Fibroblast of lung (primary cell): ENCODE measurements at regions not wholly inside any gene's neighbourhood (a gene's known extent, or its start where the extent isn't known, plus 50 kb on each side); places are given as distances from the start of the nearest gene placed in this dataset.

Source experiments
- DNase-seq, 2 donors: peaks; one replicate each; pipeline versions ENCODE4 v3.0.0 to v3.0.0-alpha.2; 2010; ENCODE audit warnings: low read depth in 2 of 2
- H2AFZ ChIP-seq: 2 replicates; pipeline ENCODE4 v1.5.1; 2012; ENCODE audit warnings: low read length, control low read depth, inconsistent platforms
- H3K27ac ChIP-seq: 2 replicates; pipeline ENCODE4 v1.5.1; 2011; ENCODE audit warnings: low read length, control low read depth; ENCODE audit not compliant: insufficient read depth
- H3K27me3 ChIP-seq: 2 replicates; pipeline ENCODE4 v1.5.1; 2011; ENCODE audit warnings: mild to moderate bottlenecking, low read length; ENCODE audit not compliant: control insufficient read depth, insufficient read depth
- H3K36me3 ChIP-seq: 2 replicates; pipeline ENCODE4 v1.5.1; 2011; ENCODE audit warnings: low read length; ENCODE audit not compliant: control insufficient read depth, insufficient read depth
- H3K4me1 ChIP-seq: 2 replicates; pipeline ENCODE4 v1.5.1; 2011; ENCODE audit warnings: low read length; ENCODE audit not compliant: control insufficient read depth, insufficient read depth; ENCODE audit errors: extremely low read depth
- H3K4me2 ChIP-seq: 2 replicates; pipeline ENCODE4 v1.5.1; 2011; ENCODE audit warnings: low read length, control low read depth; ENCODE audit not compliant: insufficient read depth; ENCODE audit errors: extremely low read depth
- H3K4me3 ChIP-seq, 4 experiments: fragments of 200-600 bp in 1 of 4; sonication (generic) in 1 of 4; replicated peaks in 1 of 4; 2 replicates each; pipeline ENCODE4 v1.5.1; 2011 to 2016; ENCODE audit warnings: low read length in 4 of 4, low read depth in 3 of 4, mild to moderate bottlenecking in 3 of 4, control low read depth in 2 of 4, inconsistent platforms in 1 of 4, mixed read lengths in 1 of 4; ENCODE audit not compliant: insufficient read depth in 1 of 4; ENCODE audit errors: control extremely low read depth in 1 of 4
- H3K79me2 ChIP-seq: 2 replicates; pipeline ENCODE4 v1.5.1; 2012; ENCODE audit warnings: mild to moderate bottlenecking, low read length, inconsistent platforms; ENCODE audit not compliant: control insufficient read depth, insufficient read depth
- H3K9ac ChIP-seq: 2 replicates; pipeline ENCODE4 v1.5.1; 2011; ENCODE audit warnings: mild to moderate bottlenecking, low read length, control low read depth; ENCODE audit not compliant: insufficient read depth
- H3K9me3 ChIP-seq: 2 replicates; pipeline ENCODE4 v1.5.1; 2012; ENCODE audit warnings: low read depth, low read length; ENCODE audit not compliant: control insufficient read depth, insufficient read depth
- H4K20me1 ChIP-seq: 2 replicates; pipeline ENCODE4 v1.5.1; 2011; ENCODE audit warnings: low read length; ENCODE audit not compliant: control insufficient read depth, insufficient read depth; ENCODE audit errors: extremely low read depth
- EZH2 ChIP-seq: IDR thresholded peaks from 2 replicates; pipeline ENCODE4 v1.5.1; 2012; ENCODE audit warnings: low read length, control low read depth, mild to moderate bottlenecking; ENCODE audit errors: missing control alignments
- TF ChIP-seq, protein P1 (sequence below), 2 donors: IDR thresholded peaks in 1 of 2; conservative IDR thresholded peaks in 1 of 2; 1 replicate in 1 of 2; 2 replicates in 1 of 2; pipeline ENCODE4 v1.5.1; 2011 to 2012; ENCODE audit warnings: low read length in 2 of 2, control low read depth in 1 of 2, inconsistent platforms in 1 of 2, low read depth in 1 of 2, mild to moderate bottlenecking in 1 of 2

DNA sequence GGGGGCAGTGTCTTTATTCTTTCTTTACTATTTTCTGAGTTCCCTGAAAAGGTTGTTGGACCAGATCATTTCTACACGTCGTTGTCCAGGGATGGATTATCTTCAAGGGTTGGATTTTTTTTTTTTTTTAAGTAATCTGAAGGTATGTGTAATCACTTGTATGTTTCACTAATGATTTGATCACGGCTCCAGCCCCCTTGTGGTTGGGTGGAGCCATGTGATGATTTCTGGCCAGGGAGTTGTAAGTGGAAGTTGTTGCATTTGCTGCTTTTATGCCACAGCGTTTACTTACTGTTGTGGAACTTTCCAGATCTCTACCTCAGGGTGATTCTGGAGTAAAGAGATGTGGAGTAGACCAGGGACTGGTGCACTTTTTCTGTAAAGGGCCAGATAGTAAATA is 390.3 kb downstream of the AACS start:
- H3K9me3 ChIP-seq: no peaks in the 10 kb centered on the region

DNA sequence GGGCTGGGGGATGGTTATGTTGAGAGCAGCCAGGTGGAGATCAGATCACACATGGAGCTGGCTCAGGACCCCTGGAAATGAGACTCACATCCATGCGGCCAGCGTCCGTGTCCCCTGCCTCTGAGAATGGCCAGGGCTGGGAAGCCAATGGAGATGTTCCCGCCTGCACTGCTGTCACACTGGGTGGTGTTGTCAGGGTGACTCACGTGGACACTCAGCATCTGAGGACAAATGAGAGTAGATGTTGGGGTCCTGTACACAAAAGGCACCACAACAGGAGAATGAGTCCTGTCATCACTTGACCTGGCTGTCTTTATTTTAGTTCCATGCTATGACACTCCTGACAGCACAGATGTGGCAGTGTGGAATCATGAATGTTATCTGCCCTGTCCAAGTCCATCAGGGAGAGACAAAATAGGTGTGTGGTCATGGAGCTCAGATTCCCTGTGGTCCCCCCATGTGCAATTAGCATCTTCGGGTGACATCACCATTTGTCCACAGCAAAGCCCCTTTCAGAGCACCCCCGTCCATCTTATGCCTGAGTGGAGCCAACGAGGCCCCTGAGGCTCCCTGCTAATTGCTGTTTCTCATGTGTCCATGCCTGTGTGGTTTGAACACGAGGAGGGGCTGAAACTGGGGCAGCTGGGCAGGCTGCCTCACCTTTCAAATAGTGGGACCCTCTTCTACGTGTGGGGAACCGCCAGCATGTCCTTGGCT is 393.5 kb downstream of the AACS start:
- TF ChIP-seq, protein P1, sequence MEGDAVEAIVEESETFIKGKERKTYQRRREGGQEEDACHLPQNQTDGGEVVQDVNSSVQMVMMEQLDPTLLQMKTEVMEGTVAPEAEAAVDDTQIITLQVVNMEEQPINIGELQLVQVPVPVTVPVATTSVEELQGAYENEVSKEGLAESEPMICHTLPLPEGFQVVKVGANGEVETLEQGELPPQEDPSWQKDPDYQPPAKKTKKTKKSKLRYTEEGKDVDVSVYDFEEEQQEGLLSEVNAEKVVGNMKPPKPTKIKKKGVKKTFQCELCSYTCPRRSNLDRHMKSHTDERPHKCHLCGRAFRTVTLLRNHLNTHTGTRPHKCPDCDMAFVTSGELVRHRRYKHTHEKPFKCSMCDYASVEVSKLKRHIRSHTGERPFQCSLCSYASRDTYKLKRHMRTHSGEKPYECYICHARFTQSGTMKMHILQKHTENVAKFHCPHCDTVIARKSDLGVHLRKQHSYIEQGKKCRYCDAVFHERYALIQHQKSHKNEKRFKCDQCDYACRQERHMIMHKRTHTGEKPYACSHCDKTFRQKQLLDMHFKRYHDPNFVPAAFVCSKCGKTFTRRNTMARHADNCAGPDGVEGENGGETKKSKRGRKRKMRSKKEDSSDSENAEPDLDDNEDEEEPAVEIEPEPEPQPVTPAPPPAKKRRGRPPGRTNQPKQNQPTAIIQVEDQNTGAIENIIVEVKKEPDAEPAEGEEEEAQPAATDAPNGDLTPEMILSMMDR (conservative IDR thresholded peaks at IDR 0.05 in 1 of 2, IDR thresholded peaks at IDR 0.05 in 1 of 2; ENCODE audit: low read depth in 1 of 2, low read length in 2 of 2): no peak
- no peak for TF ChIP-seq EZH2
- no peak for DNase-seq
- Histone ChIP-seq H3K9me3 (no peaks in the 10 kb centered on the region), H3K4me2 (no peak overlapping the region), H3K4me3 (no peak overlapping the region), H3K9ac (no peak overlapping the region), H3K36me3 (no peaks in the 10 kb centered on the region), H3K27me3 (no peaks in the 10 kb centered on the region), H3K27ac (no peak overlapping the region), H3K79me2 (no peaks in the 10 kb centered on the region), H3K4me1 (no peaks in the 10 kb centered on the region), H4K20me1 (no peaks in the 10 kb centered on the region), H2AFZ (no peak overlapping the region)

More for the DNA sequence above, 390.3 kb downstream of the AACS start:
- Histone ChIP-seq H3K27ac (no peak overlapping the region), H4K20me1 (no peaks in the 10 kb centered on the region), H3K27me3 (no peaks in the 10 kb centered on the region), H2AFZ (no peak overlapping the region), H3K4me3 (no peak overlapping the region), H3K4me2 (no peak overlapping the region), H3K79me2 (no peaks in the 10 kb centered on the region), H3K36me3 (no peaks in the 10 kb centered on the region), H3K9ac (no peak overlapping the region), H3K4me1 (no peaks in the 10 kb centered on the region)
- TF ChIP-seq EZH2: no peak
- DNase-seq: no peak

DNA sequence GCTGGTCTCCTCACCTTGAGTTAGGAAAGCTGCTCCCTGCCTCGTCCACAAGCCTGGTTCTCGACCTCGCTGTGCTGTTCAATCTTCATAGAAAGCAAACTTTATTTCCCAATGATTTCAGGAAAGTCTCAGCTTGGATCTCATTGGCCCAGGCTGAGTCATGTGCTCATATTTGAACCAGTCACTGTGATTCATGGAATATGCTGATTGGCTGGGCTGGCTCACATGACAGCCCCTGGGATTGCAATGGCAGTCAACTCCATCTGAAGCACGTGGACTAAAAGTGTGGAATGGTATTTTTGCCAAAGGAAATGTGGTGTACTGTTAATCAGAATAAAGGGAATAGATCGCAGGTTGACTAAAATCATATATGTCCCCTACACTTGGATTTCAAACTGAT is 396.6 kb downstream of the AACS start:
- Histone ChIP-seq H3K27ac (no peak overlapping the region), H4K20me1 (no peaks in the 10 kb centered on the region), H3K9ac (no peak overlapping the region), H3K79me2 (no peaks in the 10 kb centered on the region), H3K4me3 (no peak overlapping the region), H3K36me3 (no peaks in the 10 kb centered on the region), H3K27me3 (no peaks in the 10 kb centered on the region), H3K4me1 (no peaks in the 10 kb centered on the region), H3K9me3 (no peaks in the 10 kb centered on the region), H3K4me2 (no peak overlapping the region), H2AFZ (no peak overlapping the region)
- DNase-seq: no peak
- TF ChIP-seq, protein P1 (conservative IDR thresholded peaks at IDR 0.05 in 1 of 2, IDR thresholded peaks at IDR 0.05 in 1 of 2; ENCODE audit: low read depth in 1 of 2, low read length in 2 of 2): no peak
- no peak for TF ChIP-seq EZH2
